GM21526 (cell line): ENCODE measurements at regions not wholly inside any gene's neighbourhood (a gene's known extent, or its start where the extent isn't known, plus 50 kb on each side); places are given as distances from the start of the nearest gene placed in this dataset.

Source experiments
- ATAC-seq: cut with Tn5 transposase; IDR thresholded peaks from one replicate; pipeline ENCODE4 v1.9.1; 2021; ENCODE audit warnings: moderate library complexity; ENCODE audit not compliant: unreplicated experiment, low FRiP score

GRCh38 chr6:88360203-88360797 is 194.2 kb upstream of the CNR1 start:
- no peak for ATAC-seq

GRCh38 chr6:88359530-88360202 is 193.5 kb upstream of the CNR1 start:
- no peak for ATAC-seq

GRCh38 chr6:88358846-88359245 is 192.7 kb upstream of the CNR1 start:
- no peak for ATAC-seq

GRCh38 chr6:88349511-88349910 is 183.4 kb upstream of the CNR1 start:
- ATAC-seq, result no peak

- ATAC-seq, result no peak
These were observed 176.2 kb upstream of the CNR1 start for GRCh38 chr6:88342336-88342735.

- ATAC-seq, result no peak
These were observed 173.6 kb upstream of the CNR1 start for GRCh38 chr6:88339761-88340160.

- no peak for ATAC-seq
These were observed 155.2 kb upstream of the CNR1 start for GRCh38 chr6:88321306-88321705.

GRCh38 chr6:88311561-88311960 is 145.4 kb upstream of the CNR1 start:
- ATAC-seq, result no peak

- ATAC-seq, result no peak
These were observed 138.4 kb upstream of the CNR1 start for GRCh38 chr6:88304520-88304919.

GRCh38 chr6:88302769-88303225 is 136.7 kb upstream of the CNR1 start:
- ATAC-seq, result no peak

GRCh38 chr6:88301888-88302768 is 136.0 kb upstream of the CNR1 start:
- no peak for ATAC-seq

GRCh38 chr6:88301256-88301655 is 135.1 kb upstream of the CNR1 start:
- ATAC-seq, result no peak

GRCh38 chr6:88298066-88298845 is 132.1 kb upstream of the CNR1 start:
- no peak for ATAC-seq

- ATAC-seq, result no peak
These were observed 130.5 kb upstream of the CNR1 start for GRCh38 chr6:88296694-88297093.

GRCh38 chr6:88295663-88296062 is 129.5 kb upstream of the CNR1 start:
- ATAC-seq, result no peak

GRCh38 chr6:88294702-88295101 is 128.6 kb upstream of the CNR1 start:
- no peak for ATAC-seq

GRCh38 chr6:88290411-88290810 is 124.3 kb upstream of the CNR1 start:
- no peak for ATAC-seq

- ATAC-seq, result no peak
These were observed 121.5 kb upstream of the CNR1 start for GRCh38 chr6:88287696-88288095.

GRCh38 chr6:88276331-88276730 is 110.2 kb upstream of the CNR1 start:
- no peak for ATAC-seq

- ATAC-seq, result no peak
These were observed 102.4 kb upstream of the CNR1 start for GRCh38 chr6:88268508-88268907.

GRCh38 chr6:88266126-88266525 is 100.0 kb upstream of the CNR1 start:
- ATAC-seq, result no peak
